H1 (cell line): ENCODE measurements at regions not wholly inside any gene's neighbourhood (a gene's known extent, or its start where the extent isn't known, plus 50 kb on each side); places are given as distances from the start of the nearest gene placed in this dataset.

Experiments
- BRCA1 ChIP-seq: IDR thresholded peaks from 2 replicates; pipeline ENCODE4 v1.6.1; 2012; ENCODE audit warnings: low read depth, low read length, improper control_type of control experiment
- RBBP5 ChIP-seq: IDR thresholded peaks from 2 replicates; pipeline ENCODE4 v1.7.1; 2012; ENCODE audit warnings: low read depth, mild to moderate bottlenecking, inconsistent platforms, low read length, moderate library complexity, borderline replicate concordance

DNA sequence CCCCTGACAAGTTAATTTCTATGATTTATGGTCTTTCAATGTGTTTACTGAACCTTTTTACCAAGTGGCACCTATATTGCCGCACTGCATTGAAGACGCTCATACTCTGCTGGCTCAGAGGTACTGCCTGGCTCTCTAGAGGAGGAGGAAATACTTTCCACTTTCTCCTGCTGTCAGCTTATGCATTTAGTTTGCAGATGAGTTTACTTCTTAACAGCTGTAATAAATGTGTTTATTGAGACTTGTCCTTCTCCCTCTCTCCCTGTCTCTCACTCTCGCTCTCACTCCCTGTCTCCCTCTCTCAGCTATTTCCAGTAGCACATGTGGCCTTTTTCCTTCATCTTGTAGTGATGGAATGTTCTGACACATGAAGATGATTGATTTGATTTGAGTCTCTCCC lies 60.3 kb upstream of the SPATA13 start (continued):
- TF ChIP-seq RBBP5: no peak
- TF ChIP-seq BRCA1: no peak
